Stomach (tissue), 4 donors: ENCODE measurements at regions not wholly inside any gene's neighbourhood (a gene's known extent, or its start where the extent isn't known, plus 50 kb on each side); places are given as distances from the start of the nearest gene placed in this dataset.

Experiments
- EP300 ChIP-seq: sonication (generic); formaldehyde crosslinking; IDR thresholded peaks from one replicate; pipeline ENCODE4 v1.6.1; 2017; ENCODE audit warnings: antibody characterized with exemption
- POLR2AphosphoS5 ChIP-seq, 3 donors: sonication (generic); formaldehyde crosslinking; IDR thresholded peaks; one replicate each; pipeline ENCODE4 v1.6.1; 2016; ENCODE audit warnings: antibody characterized with exemption in 3 of 3
- TF ChIP-seq, protein P1 (sequence below), 7 experiments: fragments of 450-650 bp in 4 of 7; fragments of 200-600 bp in 3 of 7; sonication (generic) in 3 of 7; IDR thresholded peaks; one replicate each; pipeline ENCODE4 v1.5.1; 2016 to 2019; ENCODE audit warnings: antibody characterized with exemption in 7 of 7, control low read depth in 2 of 7, mild to moderate bottlenecking in 1 of 7

DNA sequence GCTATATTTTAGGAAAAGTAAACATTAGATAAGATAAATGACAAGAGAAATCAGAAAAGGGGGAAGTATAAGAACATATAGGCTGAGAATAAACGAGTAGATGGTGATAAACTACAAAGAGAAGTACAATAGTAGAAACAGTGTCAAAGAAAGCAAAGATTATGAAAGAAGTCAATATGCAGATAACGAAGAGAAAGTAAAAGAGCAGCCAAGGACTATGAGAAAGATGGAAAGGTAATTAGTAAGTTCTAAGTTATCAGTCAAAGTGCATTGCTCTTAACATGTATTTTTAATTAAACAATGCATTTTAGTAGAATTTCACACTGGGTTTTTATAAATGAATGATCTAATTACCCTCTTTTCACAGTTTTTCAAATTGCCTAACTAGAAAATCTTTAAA, 1801.3 kb upstream of the PCDH10 start:
- TF ChIP-seq, protein P1, sequence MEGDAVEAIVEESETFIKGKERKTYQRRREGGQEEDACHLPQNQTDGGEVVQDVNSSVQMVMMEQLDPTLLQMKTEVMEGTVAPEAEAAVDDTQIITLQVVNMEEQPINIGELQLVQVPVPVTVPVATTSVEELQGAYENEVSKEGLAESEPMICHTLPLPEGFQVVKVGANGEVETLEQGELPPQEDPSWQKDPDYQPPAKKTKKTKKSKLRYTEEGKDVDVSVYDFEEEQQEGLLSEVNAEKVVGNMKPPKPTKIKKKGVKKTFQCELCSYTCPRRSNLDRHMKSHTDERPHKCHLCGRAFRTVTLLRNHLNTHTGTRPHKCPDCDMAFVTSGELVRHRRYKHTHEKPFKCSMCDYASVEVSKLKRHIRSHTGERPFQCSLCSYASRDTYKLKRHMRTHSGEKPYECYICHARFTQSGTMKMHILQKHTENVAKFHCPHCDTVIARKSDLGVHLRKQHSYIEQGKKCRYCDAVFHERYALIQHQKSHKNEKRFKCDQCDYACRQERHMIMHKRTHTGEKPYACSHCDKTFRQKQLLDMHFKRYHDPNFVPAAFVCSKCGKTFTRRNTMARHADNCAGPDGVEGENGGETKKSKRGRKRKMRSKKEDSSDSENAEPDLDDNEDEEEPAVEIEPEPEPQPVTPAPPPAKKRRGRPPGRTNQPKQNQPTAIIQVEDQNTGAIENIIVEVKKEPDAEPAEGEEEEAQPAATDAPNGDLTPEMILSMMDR (IDR thresholded peaks at IDR 0.05): no peak
- no peak for TF ChIP-seq EP300
- no peak for TF ChIP-seq POLR2AphosphoS5 (IDR thresholded peaks at IDR 0.05)
